ENCODE measurements at regions not wholly inside any gene's neighbourhood (a gene's known extent, or its start where the extent isn't known, plus 50 kb on each side); places are given as distances from the start of the nearest gene placed in this dataset.
A peak's percentile ranks its signal among the peaks of the same experiment; 100 is the strongest.
"Not testable (repeated sequence)": the region's sequence is repeated elsewhere in the genome, so short reads cannot be mapped to it uniquely, and the experiment has no call there.

GRCh38 chr5:134471858-134472449 lies 53.5 kb upstream of the JADE2 start:
- not testable (repeated sequence) for H3K9me3 Mint-ChIP-seq; H3K36me3 Mint-ChIP-seq; H3K4me1 Mint-ChIP-seq (ENCODE audit: low read depth in 2 of 2); DNase-seq (ENCODE audit: low spot score); ATAC-seq; H3K4me3 Mint-ChIP-seq; H3K27me3 Mint-ChIP-seq
- H3K27ac Mint-ChIP-seq = peak overlapping the region in 1 of 2 donors; percentile 19

- DNase-seq (ENCODE audit: low spot score) = no peak
- H3K4me1 Mint-ChIP-seq (ENCODE audit: low read depth in 2 of 2) = peaks cover 0 to 9% of the 10 kb centered on the region in 2 donors
- H3K27ac Mint-ChIP-seq = no peak overlapping the region
- H3K9me3 Mint-ChIP-seq = no peaks in the 10 kb centered on the region
- no peaks in the 10 kb centered on the region for H3K27me3 Mint-ChIP-seq
- H3K36me3 Mint-ChIP-seq = no peaks in the 10 kb centered on the region
- H3K4me3 Mint-ChIP-seq = no peak overlapping the region
- ATAC-seq = no peak
These were observed 56.5 kb upstream of the JADE2 start for GRCh38 chr5:134468921-134469400.

- no peaks in the 10 kb centered on the region for H3K36me3 Mint-ChIP-seq
- DNase-seq (ENCODE audit: low spot score) = no peak
- ATAC-seq = no peak
- no peaks in the 10 kb centered on the region for H3K9me3 Mint-ChIP-seq
- H3K4me1 Mint-ChIP-seq (ENCODE audit: low read depth in 2 of 2) = peaks cover 0 to 9% of the 10 kb centered on the region in 2 donors
- peak overlapping the region; percentile 2 for H3K4me3 Mint-ChIP-seq
- H3K27me3 Mint-ChIP-seq = no peaks in the 10 kb centered on the region
- H3K27ac Mint-ChIP-seq = peak overlapping the region in 1 of 2 donors; percentile 77
These were observed 55.5 kb upstream of the CDKN2AIPNL start for GRCh38 chr5:134467231-134467630.

GRCh38 chr5:134466241-134467069 lies 54.8 kb upstream of the CDKN2AIPNL start:
- peak overlapping the region; percentile 77 for H3K27ac Mint-ChIP-seq
- H3K27me3 Mint-ChIP-seq = no peaks in the 10 kb centered on the region
- ATAC-seq = peak; percentile 57 to 62
- DNase-seq (ENCODE audit: low spot score) = no peak
- H3K36me3 Mint-ChIP-seq = no peaks in the 10 kb centered on the region
- H3K4me3 Mint-ChIP-seq = peak overlapping the region; percentile 75
- no peaks in the 10 kb centered on the region for H3K9me3 Mint-ChIP-seq
- H3K4me1 Mint-ChIP-seq (ENCODE audit: low read depth in 2 of 2) = peaks cover 0 to 7% of the 10 kb centered on the region in 2 donors

DNA sequence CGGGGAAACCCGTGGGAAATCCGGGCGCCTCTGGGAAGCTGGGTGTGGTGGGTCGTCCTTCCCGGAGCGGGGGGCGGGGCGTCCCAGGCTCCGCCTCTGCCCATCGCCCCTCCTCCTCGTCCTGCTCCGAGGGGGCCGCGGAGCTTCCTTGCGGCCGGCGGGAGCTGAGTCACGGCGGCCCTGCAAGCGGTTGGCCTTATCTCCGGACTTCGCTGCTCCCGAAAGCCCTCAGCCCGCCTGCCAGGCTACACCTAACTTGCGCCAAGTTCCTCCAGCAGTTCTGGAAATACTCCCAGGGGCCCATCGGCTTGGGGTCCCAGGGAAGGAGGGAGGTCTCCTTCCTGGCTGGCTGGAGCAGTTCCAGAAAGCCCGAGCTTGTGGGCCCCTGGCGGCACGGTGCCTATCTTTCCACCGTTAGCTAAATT lies 54.1 kb upstream of the CDKN2AIPNL start:
- no peaks in the 10 kb centered on the region for H3K36me3 Mint-ChIP-seq
- DNase-seq (ENCODE audit: low spot score) (peak; percentile 88), ATAC-seq (peak; percentile 92 to 94)
- H3K4me3 Mint-ChIP-seq = peak overlapping the region; percentile 75
- no peaks in the 10 kb centered on the region for H3K9me3 Mint-ChIP-seq
- peak overlapping the region; percentile 77 for H3K27ac Mint-ChIP-seq
- H3K4me1 Mint-ChIP-seq (ENCODE audit: low read depth in 2 of 2) = peaks cover 0 to 7% of the 10 kb centered on the region in 2 donors
- no peaks in the 10 kb centered on the region for H3K27me3 Mint-ChIP-seq

- DNase-seq (ENCODE audit: low spot score) = no peak
- H3K36me3 Mint-ChIP-seq = no peaks in the 10 kb centered on the region
- no peaks in the 10 kb centered on the region for H3K9me3 Mint-ChIP-seq
- no peak for ATAC-seq
- H3K27ac Mint-ChIP-seq = peak overlapping the region in 1 of 2 donors; percentile 77
- no peaks in the 10 kb centered on the region for H3K27me3 Mint-ChIP-seq
- peaks cover 0 to 7% of the 10 kb centered on the region in 2 donors for H3K4me1 Mint-ChIP-seq (ENCODE audit: low read depth in 2 of 2)
- H3K4me3 Mint-ChIP-seq = peak overlapping the region; percentile 75
These were observed 53.5 kb upstream of the CDKN2AIPNL start for GRCh38 chr5:134464988-134465815.

DNA sequence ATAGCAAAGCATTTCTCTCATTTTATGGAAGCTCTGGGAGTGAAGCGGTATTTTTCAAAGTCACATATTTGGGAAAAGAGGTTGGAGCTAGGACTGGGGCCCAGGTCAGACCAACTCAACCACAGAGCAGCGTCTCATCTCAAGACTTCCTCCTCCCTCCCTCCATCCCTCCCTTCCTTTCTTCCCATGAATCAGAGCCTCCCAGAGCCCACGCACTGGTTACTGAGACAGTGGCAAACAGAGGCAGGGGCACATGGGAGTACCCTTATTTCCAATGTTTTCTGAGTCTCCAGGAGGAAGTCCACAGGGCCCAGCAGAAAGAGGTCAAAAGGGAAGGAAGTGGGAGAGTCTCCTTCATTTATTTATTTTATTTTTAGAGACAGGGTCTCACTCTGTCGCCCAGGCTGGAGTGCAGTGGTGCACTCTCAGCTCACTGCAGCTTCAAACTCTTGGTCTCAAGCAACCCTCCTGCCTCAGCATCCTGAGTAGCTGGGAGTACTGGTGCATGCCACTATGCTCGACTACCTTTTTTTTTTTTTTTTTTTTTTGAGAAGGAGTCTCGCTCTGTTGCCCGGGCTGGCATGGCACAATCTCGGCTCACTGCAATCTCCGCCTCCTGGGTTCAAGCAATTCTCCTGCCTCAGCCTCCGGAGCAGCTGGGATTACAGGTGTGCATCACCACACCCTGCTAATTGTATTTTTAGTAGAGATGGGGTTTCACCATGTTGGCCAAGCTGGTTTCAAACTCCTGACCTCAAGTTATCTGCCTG lies 52.5 kb upstream of the CDKN2AIPNL start:
- Mint-ChIP-seq H3K36me3 (no peaks in the 10 kb centered on the region), H3K4me3 (no peak overlapping the region), H3K27me3 (no peaks in the 10 kb centered on the region), H3K27ac (peak overlapping the region in 1 of 2 donors; percentile 57), H3K9me3 (no peaks in the 10 kb centered on the region), H3K4me1 (ENCODE audit: low read depth in 2 of 2) (peaks cover 0 to 7% of the 10 kb centered on the region in 2 donors)
- ATAC-seq = no peak
- DNase-seq (ENCODE audit: low spot score) = no peak

- Mint-ChIP-seq H3K4me1 (ENCODE audit: low read depth in 2 of 2) (peaks cover 0 to 7% of the 10 kb centered on the region in 2 donors), H3K27ac (peak overlapping the region in 1 of 2 donors; percentile 57), H3K9me3 (no peaks in the 10 kb centered on the region), H3K4me3 (no peak overlapping the region), H3K36me3 (no peaks in the 10 kb centered on the region), H3K27me3 (no peaks in the 10 kb centered on the region)
- DNase-seq (ENCODE audit: low spot score) (no peak), ATAC-seq (no peak)
These were observed 51.6 kb upstream of the CDKN2AIPNL start for GRCh38 chr5:134463176-134463720.

GRCh38 chr5:134462761-134463160 lies 51.1 kb upstream of the CDKN2AIPNL start:
- H3K9me3 Mint-ChIP-seq = no peaks in the 10 kb centered on the region
- H3K4me1 Mint-ChIP-seq (ENCODE audit: low read depth in 2 of 2) = peaks cover under 1 to 7% of the 10 kb centered on the region in 2 donors
- no peak overlapping the region for H3K4me3 Mint-ChIP-seq
- no peaks in the 10 kb centered on the region for H3K36me3 Mint-ChIP-seq
- H3K27ac Mint-ChIP-seq = no peak overlapping the region
- no peaks in the 10 kb centered on the region for H3K27me3 Mint-ChIP-seq
- DNase-seq (ENCODE audit: low spot score) (no peak), ATAC-seq (no peak)

DNA sequence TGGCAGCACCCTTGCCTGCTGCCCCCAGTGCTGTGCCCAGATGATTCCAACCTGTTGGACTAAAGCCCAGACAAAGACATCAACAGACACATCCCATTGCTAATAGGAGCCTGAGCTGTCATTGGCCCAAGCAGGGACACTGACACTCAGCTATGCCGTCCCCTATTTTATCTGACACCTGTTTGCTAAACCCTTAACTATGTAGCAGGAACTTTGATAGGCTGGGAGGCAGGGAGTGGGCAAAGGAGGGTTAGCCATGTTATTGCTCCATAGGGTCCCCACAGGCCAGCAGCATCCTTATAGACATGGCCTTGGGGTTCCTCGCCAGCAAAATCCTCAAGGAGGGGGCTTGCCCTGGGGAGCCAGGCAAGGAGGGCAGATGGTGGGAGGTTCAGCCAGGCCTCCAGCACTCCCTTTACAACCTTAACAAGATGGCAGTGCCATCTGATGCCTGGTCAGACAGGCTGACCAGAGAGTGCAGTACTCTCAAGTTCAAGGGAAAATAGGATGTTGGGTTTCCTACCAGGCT lies 50.4 kb upstream of the CDKN2AIPNL start:
- no peak overlapping the region for H3K4me3 Mint-ChIP-seq
- ATAC-seq (no peak), DNase-seq (ENCODE audit: low spot score) (no peak)
- no peaks in the 10 kb centered on the region for H3K9me3 Mint-ChIP-seq
- no peaks in the 10 kb centered on the region for H3K36me3 Mint-ChIP-seq
- H3K27me3 Mint-ChIP-seq = no peaks in the 10 kb centered on the region
- peaks cover 5 to 10% of the 10 kb centered on the region in 2 donors for H3K4me1 Mint-ChIP-seq (ENCODE audit: low read depth in 2 of 2)
- peak overlapping the region in 1 of 2 donors; percentile 27 for H3K27ac Mint-ChIP-seq

Data from natural killer cell treated with Interleukin-12 subunit alpha and Interleukin-12 subunit beta and Interleukin-15 and Interleukin-18, amount 100 ng/mL, for 72 hours (primary cell).